Adrenal gland (tissue), 9 donors: ENCODE measurements at regions not wholly inside any gene's neighbourhood (a gene's known extent, or its start where the extent isn't known, plus 50 kb on each side); places are given as distances from the start of the nearest gene placed in this dataset.

Experiments used
- DNase-seq, 7 donors: peaks; one replicate each; pipeline ENCODE4 v3.0.0-alpha.2; 2019 to 2020
- H3K27ac ChIP-seq, 5 donors: fragments of 200-600 bp; sonication (generic) in 4 of 5; 1 replicate in 3 of 5; 2 replicates in 2 of 5; pipeline versions ENCODE4 v1.5.1 to v1.8.0; 2016 to 2020; ENCODE audit warnings: mild to moderate bottlenecking in 1 of 5
- H3K27me3 ChIP-seq: fragments of 200-600 bp; 2 replicates; pipeline ENCODE4 v1.8.0; 2021
- H3K36me3 ChIP-seq, 2 donors: fragments of 200-600 bp; replicated peaks in 1 of 2; 1 replicate in 1 of 2; 2 replicates in 1 of 2; pipeline versions ENCODE4 v1.5.1 to v1.8.0; 2018 to 2022
- H3K4me1 ChIP-seq, 2 donors: fragments of 200-600 bp; replicated peaks in 1 of 2; 1 replicate in 1 of 2; 2 replicates in 1 of 2; pipeline versions ENCODE4 v1.5.1 to v1.8.0; 2018 to 2021
- H3K4me3 ChIP-seq, 4 donors: fragments of 200-600 bp; sonication (generic) in 3 of 4; one replicate each; pipeline ENCODE4 v1.5.1; 2016 to 2018
- H3K9me3 ChIP-seq, 3 donors: fragments of 200-600 bp; sonication (generic) in 1 of 3; replicated peaks in 1 of 3; 1 replicate in 2 of 3; 2 replicates in 1 of 3; pipeline versions ENCODE4 v1.5.1 to v1.8.0; 2016 to 2021
- POLR2A ChIP-seq, 2 donors: fragments of 450-650 bp; IDR thresholded peaks; one replicate each; pipeline ENCODE4 v1.6.1; 2017; ENCODE audit warnings: antibody characterized with exemption in 2 of 2, mild to moderate bottlenecking in 2 of 2, moderate library complexity in 1 of 2
- WGBS, 4 donors: extraction: QIAGEN DNeasy Blood & Tissue Kit in 2 of 4; methylation state at CpG; one replicate each; pipeline versions ENCODE4 v1.1.5 to v1.1.7; 2013 to 2017; 5-methylcytosine and 5-hydroxymethylcytosine counted together
- intact Hi-C, 2 donors: fragments of 100-400 bp; cut with DNase I; formaldehyde crosslinking; loops; one replicate each; pipeline versions ENCODE4 v1.14.1 to v1.15.0; 2022 to 2023
- TF ChIP-seq, protein P1 (sequence below), 6 experiments: fragments of 450-650 bp in 4 of 6; fragments of 200-600 bp in 2 of 6; sonication (generic) in 1 of 6; IDR thresholded peaks; 1 replicate in 5 of 6; 2 replicates in 1 of 6; pipeline versions ENCODE4 v1.5.1 to v1.8.0; 2016 to 2021; ENCODE audit warnings: antibody characterized with exemption in 6 of 6, mild to moderate bottlenecking in 2 of 6, moderate library complexity in 1 of 6
- donor health status: healthy with polysubstance abuse.
- donor health status: Bipolar disorder and iron deficiency.
- donor health status: DM: yes; HTN: yes; CAD: no.
- donor health status: DM: no; HTN: no; CAD: no.
- donor health status: DM: no; HTN: no; CAD: no.

DNA sequence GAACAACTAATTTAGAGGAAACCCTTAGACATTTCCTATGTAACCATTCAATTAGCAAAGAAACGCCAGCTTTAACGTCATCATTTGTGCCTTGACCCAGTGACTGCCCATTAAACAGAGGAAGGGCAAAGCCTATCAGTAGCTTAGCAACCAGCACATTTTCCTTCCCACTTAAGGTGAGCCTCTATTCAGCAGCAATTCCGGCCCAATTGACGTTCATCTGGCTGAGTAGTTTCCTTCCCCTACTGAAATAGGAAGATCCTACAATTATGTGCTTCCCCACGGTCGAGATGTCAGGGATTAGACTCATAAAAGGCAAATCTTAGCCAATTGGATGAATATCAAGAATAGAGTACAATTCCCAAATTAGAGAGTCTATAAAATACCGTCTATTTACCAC lies 482.1 kb upstream of the ADAMTS5 start:
- Histone ChIP-seq H3K4me3 (no peak overlapping the region), H3K9me3 (no peaks in the 10 kb centered on the region), H3K4me1 (no peaks in the 10 kb centered on the region), H3K27ac (no peak overlapping the region), H3K36me3 (no peaks in the 10 kb centered on the region), H3K27me3 (no peaks in the 10 kb centered on the region)
- no peak for TF ChIP-seq POLR2A (IDR thresholded peaks at IDR 0.05)
- intact Hi-C loops, result no loop called here
- WGBS, 4 donors, result 51 to 60% (median 54%) methylated on average over 7 of the region's 7 CpGs
- DNase-seq, result peak in 6 of 7 donors; percentile 15 to 68 (median 28)

DNA sequence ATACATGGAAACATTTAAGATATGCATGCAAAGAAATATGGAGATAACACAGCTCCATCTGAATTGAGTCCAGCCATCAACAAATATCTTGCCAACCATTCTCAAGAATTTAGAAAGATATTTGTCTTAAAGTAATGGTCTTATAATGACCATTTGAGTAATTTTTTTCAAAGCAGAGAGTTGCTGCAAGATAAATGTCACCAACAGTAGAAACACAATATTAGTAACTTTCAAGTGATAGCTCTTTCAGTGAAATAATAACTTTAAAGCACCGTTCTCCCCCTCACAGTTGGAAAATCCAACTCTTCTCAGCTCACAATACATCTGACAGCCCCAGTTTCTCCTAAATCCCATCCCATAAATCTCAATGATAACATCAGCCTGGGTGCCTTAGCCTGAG lies 481.0 kb upstream of the ADAMTS5 start:
- Histone ChIP-seq H3K36me3 (no peaks in the 10 kb centered on the region), H3K9me3 (no peaks in the 10 kb centered on the region), H3K27ac (no peak overlapping the region), H3K4me1 (no peaks in the 10 kb centered on the region), H3K27me3 (no peaks in the 10 kb centered on the region), H3K4me3 (no peak overlapping the region)
- intact Hi-C loops, result no loop called here
- DNase-seq, result no peak
- TF ChIP-seq POLR2A (IDR thresholded peaks at IDR 0.05), result no peak
- TF ChIP-seq, protein P1, sequence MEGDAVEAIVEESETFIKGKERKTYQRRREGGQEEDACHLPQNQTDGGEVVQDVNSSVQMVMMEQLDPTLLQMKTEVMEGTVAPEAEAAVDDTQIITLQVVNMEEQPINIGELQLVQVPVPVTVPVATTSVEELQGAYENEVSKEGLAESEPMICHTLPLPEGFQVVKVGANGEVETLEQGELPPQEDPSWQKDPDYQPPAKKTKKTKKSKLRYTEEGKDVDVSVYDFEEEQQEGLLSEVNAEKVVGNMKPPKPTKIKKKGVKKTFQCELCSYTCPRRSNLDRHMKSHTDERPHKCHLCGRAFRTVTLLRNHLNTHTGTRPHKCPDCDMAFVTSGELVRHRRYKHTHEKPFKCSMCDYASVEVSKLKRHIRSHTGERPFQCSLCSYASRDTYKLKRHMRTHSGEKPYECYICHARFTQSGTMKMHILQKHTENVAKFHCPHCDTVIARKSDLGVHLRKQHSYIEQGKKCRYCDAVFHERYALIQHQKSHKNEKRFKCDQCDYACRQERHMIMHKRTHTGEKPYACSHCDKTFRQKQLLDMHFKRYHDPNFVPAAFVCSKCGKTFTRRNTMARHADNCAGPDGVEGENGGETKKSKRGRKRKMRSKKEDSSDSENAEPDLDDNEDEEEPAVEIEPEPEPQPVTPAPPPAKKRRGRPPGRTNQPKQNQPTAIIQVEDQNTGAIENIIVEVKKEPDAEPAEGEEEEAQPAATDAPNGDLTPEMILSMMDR (IDR thresholded peaks at IDR 0.05), result no peak
- WGBS, 4 donors, result 54 to 69% (median 65%) methylated on average over 1 of the region's 1 CpG

DNA sequence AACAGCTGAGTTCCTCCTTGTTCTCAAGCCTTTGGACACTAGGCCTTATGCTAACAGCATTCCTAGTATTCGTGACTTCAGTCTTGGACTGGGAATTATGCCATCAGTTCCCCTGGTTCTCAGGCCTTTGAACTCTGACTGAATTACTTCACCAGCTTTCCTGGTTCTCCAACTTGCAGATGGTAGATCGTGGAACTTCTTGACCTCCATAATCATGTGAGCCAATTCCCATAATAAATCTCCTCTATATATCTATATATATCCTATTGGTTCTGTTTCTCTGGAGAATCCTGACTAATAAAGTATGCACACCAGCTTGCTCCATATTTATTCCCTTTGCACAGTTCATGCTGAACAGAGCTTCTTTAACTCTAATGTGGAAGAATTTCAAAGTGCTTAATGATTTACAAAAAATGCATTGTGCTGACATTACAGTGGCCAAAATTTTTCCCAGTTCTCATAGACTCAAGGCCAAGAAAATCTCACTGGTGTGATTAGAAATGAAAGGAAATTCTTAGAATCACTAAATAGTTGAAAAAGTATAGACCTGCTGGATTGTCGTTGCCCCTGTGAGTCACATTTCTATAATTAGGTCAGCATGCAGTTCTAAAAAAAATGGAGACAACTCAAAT lies 462.9 kb upstream of the ADAMTS5 start:
- Histone ChIP-seq H3K4me3 (no peak overlapping the region), H3K27ac (peak overlapping the region in 1 of 5 donors; percentile 47), H3K9me3 (no peaks in the 10 kb centered on the region), H3K27me3 (no peaks in the 10 kb centered on the region), H3K4me1 (no peaks in the 10 kb centered on the region), H3K36me3 (no peaks in the 10 kb centered on the region)
- WGBS, 4 donors, result 36 to 42% (median 38%) methylated on average over 3 of the region's 3 CpGs
- intact Hi-C loops, result no loop called here
- no peak for TF ChIP-seq POLR2A (IDR thresholded peaks at IDR 0.05)
- TF ChIP-seq, protein P1 (IDR thresholded peaks at IDR 0.05), result no peak
- DNase-seq, result no peak

GRCh38 chr21:27426196-27426595 lies 459.3 kb upstream of the ADAMTS5 start:
- Histone ChIP-seq H3K4me1 (peaks cover 0 to 6% of the 10 kb centered on the region in 2 donors), H3K27me3 (no peaks in the 10 kb centered on the region), H3K27ac (no peak overlapping the region), H3K9me3 (no peaks in the 10 kb centered on the region), H3K36me3 (no peaks in the 10 kb centered on the region), H3K4me3 (no peak overlapping the region)
- DNase-seq, result no peak
- 19 to 35% (median 31%) methylated on average over 1 of the region's 1 CpG for WGBS, 4 donors
- intact Hi-C loops, result no loop called here
- TF ChIP-seq POLR2A (IDR thresholded peaks at IDR 0.05), result no peak

DNA sequence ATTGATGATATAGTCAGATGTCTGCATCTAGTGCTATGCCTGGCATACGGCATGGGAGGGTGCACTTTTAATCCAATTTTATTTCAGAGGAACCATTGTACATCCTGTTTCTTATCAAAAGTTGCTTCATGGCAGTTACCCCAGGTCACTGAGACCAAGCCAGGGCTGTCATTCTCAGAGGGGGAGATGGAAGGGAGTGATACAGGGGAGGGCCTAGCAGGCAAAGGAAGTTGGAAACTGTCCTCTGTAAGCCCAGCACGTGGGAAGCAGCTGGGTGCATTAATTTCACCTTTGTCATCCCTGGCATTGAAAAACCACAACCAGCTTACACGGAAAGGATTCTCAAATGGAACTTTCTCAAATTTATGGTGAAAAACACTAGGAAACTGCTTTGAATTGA lies 458.7 kb upstream of the ADAMTS5 start:
- H3K9me3 ChIP-seq, result no peaks in the 10 kb centered on the region
- intact Hi-C loops, result no loop called here
- WGBS, 4 donors, result 34 to 42% (median 39%) methylated on average over 3 of the region's 3 CpGs
- peaks cover 0 to 6% of the 10 kb centered on the region in 2 donors for H3K4me1 ChIP-seq
- DNase-seq, result no peak
- H3K4me3 ChIP-seq, result no peak overlapping the region
- no peak overlapping the region for H3K27ac ChIP-seq
- TF ChIP-seq, protein P1 (IDR thresholded peaks at IDR 0.05), result no peak
- TF ChIP-seq POLR2A (IDR thresholded peaks at IDR 0.05), result no peak
- H3K27me3 ChIP-seq, result no peaks in the 10 kb centered on the region
- H3K36me3 ChIP-seq, result no peaks in the 10 kb centered on the region
